GM13976 (cell line): ENCODE measurements at regions not wholly inside any gene's neighbourhood (a gene's known extent, or its start where the extent isn't known, plus 50 kb on each side); places are given as distances from the start of the nearest gene placed in this dataset.

Experiments used
- DNase-seq: peaks from one replicate; pipeline ENCODE4 v3.0.0; 2012; ENCODE audit warnings: low spot score
- CTCF ChIP-seq: IDR thresholded peaks from 2 replicates; pipeline ENCODE4 v1.5.1; 2012; ENCODE audit warnings: borderline replicate concordance, mild to moderate bottlenecking; ENCODE audit not compliant: insufficient read depth; ENCODE audit errors: extremely low read depth, missing control alignments, control extremely low read depth
- in situ Hi-C: fragments of 300-500 bp; cut with MboI; formaldehyde crosslinking; loops from one replicate; pipeline ENCODE4 v1.12.0; 2022; ENCODE audit warnings: low sequenced_read_pairs, mixed read lengths, inconsistent platforms; ENCODE audit not compliant: unreplicated experiment

GRCh38 chr2:82803307-82803706 lies 1655.8 kb downstream of the SUCLG1 start:
- DNase-seq, result no peak
- in situ Hi-C loops, result no loop called here
- no peak for TF ChIP-seq CTCF

GRCh38 chr2:82797469-82797868 lies 1661.6 kb downstream of the SUCLG1 start:
- DNase-seq, result no peak
- in situ Hi-C loops, result no loop called here
- no peak for TF ChIP-seq CTCF

GRCh38 chr2:82796132-82796531 lies 1662.9 kb downstream of the SUCLG1 start:
- no peak for TF ChIP-seq CTCF
- in situ Hi-C loops, result no loop called here
- DNase-seq, result no peak

GRCh38 chr2:82795446-82795845 lies 1663.6 kb downstream of the SUCLG1 start:
- DNase-seq, result no peak
- in situ Hi-C loops, result no loop called here
- no peak for TF ChIP-seq CTCF

GRCh38 chr2:82793711-82794435 lies 1665.2 kb downstream of the SUCLG1 start:
- in situ Hi-C loops, result no loop called here
- no peak for TF ChIP-seq CTCF
- DNase-seq, result no peak

GRCh38 chr2:82792316-82792715 lies 1666.8 kb downstream of the SUCLG1 start:
- TF ChIP-seq CTCF, result no peak
- in situ Hi-C loops, result no loop called here
- no peak for DNase-seq
